HCT116 (cell line): ENCODE measurements at regions not wholly inside any gene's neighbourhood (a gene's known extent, or its start where the extent isn't known, plus 50 kb on each side); places are given as distances from the start of the nearest gene placed in this dataset.

Experiments
- ATAC-seq: fragments of 200-7000 bp; cut with Tn5 transposase; 2 replicates; pipeline ENCODE4 v1.9.1; 2020; ENCODE audit warnings: mild to moderate bottlenecking, moderate library complexity
- BruUV-seq: library from RNA; stranded (reverse); fragments of 400-500 nt; replicated peaks from 2 replicates; lab custom pipeline; 2021; lab: Mats Ljungman, UMichigan
- CTCF ChIA-PET: fragments of 300-600 bp; sonication (Branson Sonifier 250); formaldehyde crosslinking; loops from one replicate; lab custom pipeline; 2021; ENCODE audit warnings: antibody characterized with exemption; lab: Charles Lee
- POLR2A ChIA-PET: fragments of 300-600, 350-600 bp; sonication (Branson Sonifier 250); formaldehyde crosslinking; loops from one replicate; lab custom pipeline; 2021; ENCODE audit warnings: antibody characterized with exemption; lab: Charles Lee
- RAD21 ChIA-PET, 2 experiments: fragments of 300-600 bp; sonication (Branson Sonifier 250); formaldehyde crosslinking; loops; one replicate each; lab custom pipeline; 2023; ENCODE audit warnings: low total read pairs in 2 of 2; ENCODE audit not compliant: uncharacterized antibody in 2 of 2, unreplicated experiment in 2 of 2, low non-redundant PET in 1 of 2; lab: Charles Lee
- DNase-seq: peaks from one replicate; pipeline ENCODE4 v3.0.0-alpha.2; 2010; ENCODE audit warnings: low read depth, low spot score
- H2AFZ ChIP-seq: fragments of 200-600 bp; shearing (Covaris generic), sonication (generic); 2 replicates; pipeline ENCODE4 v1.6.1; 2017; ENCODE audit warnings: low read depth, mixed run types, mixed read lengths, antibody characterized with exemption, low read length; ENCODE audit not compliant: poor library complexity, severe bottlenecking
- H3K27ac ChIP-seq: 2 replicates; pipeline ENCODE4 v1.5.1; 2012; ENCODE audit warnings: low read depth, low read length
- H3K27me3 ChIP-seq: fragments of 200-600 bp; sonication (generic); 2 replicates; pipeline ENCODE4 v1.6.1; 2016; ENCODE audit warnings: mixed run types, low read length, mixed read lengths; ENCODE audit not compliant: insufficient read depth
- H3K36me3 ChIP-seq, 2 experiments: fragments of 200-500 bp in 1 of 2; fragments of 200-600 bp in 1 of 2; sonication (Bioruptor generic) in 1 of 2; sonication (generic) in 1 of 2; 2 replicates each; pipeline versions ENCODE4 v1.5.1 to v1.6.1; 2014 to 2016; ENCODE audit warnings: low read length in 2 of 2, inconsistent platforms in 1 of 2, mixed read lengths in 1 of 2, mixed run types in 1 of 2; ENCODE audit not compliant: insufficient read depth in 2 of 2, control insufficient read depth in 1 of 2
- H3K4me1 ChIP-seq, 2 experiments: fragments of 200-600 bp in 1 of 2; sonication (generic) in 1 of 2; 2 replicates each; pipeline versions ENCODE4 v1.5.1 to v1.6.1; 2012 to 2017; ENCODE audit warnings: low read length in 2 of 2, inconsistent platforms in 1 of 2, mild to moderate bottlenecking in 1 of 2, mixed read lengths in 1 of 2, mixed run types in 1 of 2, moderate library complexity in 1 of 2; ENCODE audit not compliant: insufficient read depth in 2 of 2, control insufficient read depth in 1 of 2
- H3K4me2 ChIP-seq: fragments of 200-600 bp; sonication (generic); 2 replicates; pipeline ENCODE4 v1.6.1; 2017; ENCODE audit warnings: mixed run types, low read length, mixed read lengths
- H3K4me3 ChIP-seq, 2 experiments: fragments of 200-600 bp in 1 of 2; sonication (generic) in 1 of 2; replicated peaks in 1 of 2; 2 replicates each; pipeline ENCODE4 v1.5.1; 2011 to 2016; ENCODE audit warnings: low read length in 2 of 2, control low read depth in 1 of 2, low read depth in 1 of 2, mild to moderate bottlenecking in 1 of 2, mixed read lengths in 1 of 2, mixed run types in 1 of 2
- H3K79me2 ChIP-seq: fragments of 200-600 bp; sonication (generic); 2 replicates; pipeline ENCODE4 v1.6.1; 2017; ENCODE audit warnings: mild to moderate bottlenecking, mixed run types, low read length, moderate library complexity, mixed read lengths; ENCODE audit not compliant: insufficient read depth
- H3K9ac ChIP-seq: fragments of 200-600 bp; sonication (generic); 2 replicates; pipeline ENCODE4 v1.6.1; 2016; ENCODE audit warnings: low read length, mixed read lengths
- H3K9me2 ChIP-seq: fragments of 200-600 bp; sonication (generic), shearing (Covaris generic); 2 replicates; pipeline ENCODE4 v1.6.1; 2017; ENCODE audit warnings: mixed run types, mild to moderate bottlenecking, moderate library complexity; ENCODE audit not compliant: insufficient read depth
- H3K9me3 ChIP-seq, 2 experiments: fragments of 200-500 bp in 1 of 2; fragments of 200-600 bp in 1 of 2; sonication (Bioruptor generic) in 1 of 2; sonication (generic) in 1 of 2; 2 replicates each; pipeline ENCODE4 v1.6.1; 2014 to 2017; ENCODE audit warnings: low read length in 2 of 2, mixed read lengths in 2 of 2, inconsistent platforms in 1 of 2, low read depth in 1 of 2, mild to moderate bottlenecking in 1 of 2, mixed run types in 1 of 2, moderate library complexity in 1 of 2; ENCODE audit not compliant: control insufficient read depth in 1 of 2, insufficient read depth in 1 of 2
- H4K20me1 ChIP-seq: fragments of 200-600 bp; sonication (generic), shearing (Covaris generic); 2 replicates; pipeline ENCODE4 v1.6.1; 2017; ENCODE audit warnings: mixed run types, mild to moderate bottlenecking, moderate library complexity; ENCODE audit not compliant: insufficient read depth
- ATF3 ChIP-seq: IDR thresholded peaks from 2 replicates; pipeline ENCODE4 v1.6.1; 2012
- CBX3 ChIP-seq: IDR thresholded peaks from 2 replicates; pipeline ENCODE4 v1.6.1; 2012; ENCODE audit warnings: low read depth
- CEBPB ChIP-seq: IDR thresholded peaks from 2 replicates; pipeline ENCODE4 v1.6.1; 2012; ENCODE audit warnings: low read depth
- EGR1 ChIP-seq: IDR thresholded peaks from 2 replicates; pipeline ENCODE4 v1.6.1; 2012; ENCODE audit warnings: low read depth
- ELF1 ChIP-seq: IDR thresholded peaks from 2 replicates; pipeline ENCODE4 v1.6.1; 2012; ENCODE audit warnings: low read depth, borderline replicate concordance
- EZH2 ChIP-seq: fragments of 200-600 bp; sonication (generic); IDR thresholded peaks from 2 replicates; pipeline ENCODE4 v1.6.1; 2017; ENCODE audit warnings: antibody characterized with exemption, mixed run types
- JUND ChIP-seq: IDR thresholded peaks from 2 replicates; pipeline ENCODE4 v1.6.1; 2012
- POLR2A ChIP-seq: IDR thresholded peaks from 2 replicates; pipeline ENCODE4 v1.7.0; 2011; ENCODE audit warnings: borderline replicate concordance; ENCODE audit not compliant: insufficient read depth, insufficient read length; ENCODE audit errors: extremely low read depth
- SIN3A ChIP-seq: IDR thresholded peaks from 2 replicates; pipeline ENCODE4 v1.6.1; 2012; ENCODE audit warnings: low read depth
- SP1 ChIP-seq: IDR thresholded peaks from 2 replicates; pipeline ENCODE4 v1.6.1; 2012; ENCODE audit warnings: low read depth
- SRF ChIP-seq: IDR thresholded peaks from 2 replicates; pipeline ENCODE4 v1.6.1; 2012; ENCODE audit warnings: low read depth
- YY1 ChIP-seq: IDR thresholded peaks from 2 replicates; pipeline ENCODE4 v1.6.1; 2011; ENCODE audit warnings: low read length, low read depth, moderate library complexity, mild to moderate bottlenecking; ENCODE audit not compliant: insufficient replicate concordance; ENCODE audit errors: extremely low read depth
- ZFX ChIP-seq: fragments of 450-650 bp; IDR thresholded peaks from 2 replicates; pipeline ENCODE4 v1.6.1; 2017
- intact Hi-C: fragments of 100-400 bp; cut with micrococcal nuclease; formaldehyde crosslinking; loops from 2 replicates; pipeline ENCODE4 v1.10.0; 2022
- TF ChIP-seq, protein P1 (sequence below): IDR thresholded peaks from 2 replicates; pipeline ENCODE4 v1.6.1; 2012

DNA sequence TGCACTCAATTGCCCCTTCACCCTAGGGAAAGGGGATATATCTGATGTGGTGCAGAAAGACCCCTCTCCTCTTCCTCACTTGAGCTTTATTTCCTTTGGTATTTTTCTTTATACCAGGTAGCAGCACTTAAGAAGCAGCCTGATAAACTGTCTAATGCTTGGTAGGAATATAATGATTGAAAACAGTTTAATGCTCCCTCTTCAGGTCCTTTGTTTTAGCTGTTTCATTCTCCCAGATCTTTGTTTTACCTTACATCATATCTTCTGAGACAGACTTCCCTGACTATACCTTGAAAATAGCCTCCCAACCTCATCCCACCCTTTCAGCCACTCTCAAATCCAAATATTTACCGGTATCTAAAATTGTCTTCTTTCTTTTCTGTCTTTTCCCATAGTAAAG, 87.9 kb downstream of the NUDT12 start (continued):
- no peak for TF ChIP-seq EZH2
- no peak for TF ChIP-seq JUND
- TF ChIP-seq EGR1 = no peak
- TF ChIP-seq YY1 = no peak
- TF ChIP-seq ATF3 = no peak
- TF ChIP-seq SP1 = no peak
- TF ChIP-seq ZFX = no peak
- no peak for TF ChIP-seq ELF1
- TF ChIP-seq, protein P1, sequence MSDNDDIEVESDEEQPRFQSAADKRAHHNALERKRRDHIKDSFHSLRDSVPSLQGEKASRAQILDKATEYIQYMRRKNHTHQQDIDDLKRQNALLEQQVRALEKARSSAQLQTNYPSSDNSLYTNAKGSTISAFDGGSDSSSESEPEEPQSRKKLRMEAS = no peak
- no peak for TF ChIP-seq CBX3
- TF ChIP-seq POLR2A = no peak
- no peak for TF ChIP-seq CEBPB
- TF ChIP-seq SRF = no peak

- Histone ChIP-seq H3K9me3 (no peaks in the 10 kb centered on the region), H3K9me2 (no peaks in the 10 kb centered on the region), H3K4me2 (no peak overlapping the region), H3K9ac (no peak overlapping the region), H3K27ac (no peak overlapping the region), H3K4me3 (no peak overlapping the region), H2AFZ (no peak overlapping the region), H3K79me2 (no peaks in the 10 kb centered on the region), H4K20me1 (no peaks in the 10 kb centered on the region), H3K27me3 (no peaks in the 10 kb centered on the region), H3K36me3 (no peaks in the 10 kb centered on the region), H3K4me1 (no peaks in the 10 kb centered on the region)
- intact Hi-C loops = loop anchor here (10.0 kb wide), 2 partner anchors 429 to 919 kb away; no protein-coding TSS in a partner anchor
- DNase-seq (no peak), ATAC-seq (no peak)
- ChIA-PET POLR2A (no interaction called here), CTCF (no interaction called here), RAD21 (no interaction called here)
- no peak for TF ChIP-seq ATF3
- no peak for TF ChIP-seq SIN3A
- no TSS peak for BruUV-seq
Measured at GRCh38 chr5:103473725-103474124, 88.9 kb downstream of the NUDT12 start.
